Heart left ventricle (tissue), 16 donors: ENCODE measurements at regions not wholly inside any gene's neighbourhood (a gene's known extent, or its start where the extent isn't known, plus 50 kb on each side); places are given as distances from the start of the nearest gene placed in this dataset.

Experiments used
- ATAC-seq, 4 donors: fragments of 200-7000 bp; cut with Tn5 transposase; one replicate each; pipeline ENCODE4 v1.9.1; 2020 to 2022; ENCODE audit warnings: moderate library complexity in 4 of 4, mild to moderate bottlenecking in 3 of 4, moderate number of reproducible peaks in 1 of 4
- DNase-seq, 5 donors: peaks; one replicate each; pipeline ENCODE4 v3.0.0-alpha.2; 2020
- H3K27ac ChIP-seq, 12 donors: fragments of 200-600 bp; sonication (generic) in 4 of 12; one replicate each; pipeline versions ENCODE4 v1.5.0 to v1.8.0; 2016 to 2022; ENCODE audit warnings: mild to moderate bottlenecking in 2 of 12
- H3K27me3 ChIP-seq, 9 donors: fragments of 200-600 bp; sonication (generic) in 2 of 9; one replicate each; pipeline versions ENCODE4 v1.5.1 to v1.8.0; 2016 to 2022; ENCODE audit warnings: mild to moderate bottlenecking in 3 of 9
- H3K36me3 ChIP-seq, 9 donors: fragments of 200-600 bp; sonication (generic) in 2 of 9; one replicate each; pipeline versions ENCODE4 v1.5.0 to v1.8.0; 2018 to 2022; ENCODE audit warnings: mild to moderate bottlenecking in 2 of 9
- H3K4me1 ChIP-seq, 12 donors: fragments of 200-600 bp; sonication (generic) in 4 of 12; one replicate each; pipeline versions ENCODE4 v1.5.0 to v1.8.0; 2016 to 2022; ENCODE audit warnings: mild to moderate bottlenecking in 3 of 12
- H3K4me3 ChIP-seq, 12 donors: fragments of 200-600 bp; sonication (generic) in 4 of 12; one replicate each; pipeline versions ENCODE4 v1.5.0 to v1.8.0; 2017 to 2022; ENCODE audit warnings: mild to moderate bottlenecking in 9 of 12, moderate library complexity in 4 of 12
- H3K9me3 ChIP-seq, 12 donors: fragments of 200-600 bp; sonication (generic) in 4 of 12; one replicate each; pipeline versions ENCODE4 v1.5.0 to v1.8.0; 2016 to 2022; ENCODE audit warnings: mild to moderate bottlenecking in 1 of 12
- CTCF ChIP-seq, 12 donors: fragments of 200-600 bp; sonication (generic) in 4 of 12; IDR thresholded peaks; one replicate each; pipeline versions ENCODE4 v1.5.0 to v1.8.0; 2018 to 2022; ENCODE audit warnings: antibody characterized with exemption in 12 of 12, mild to moderate bottlenecking in 5 of 12
- POLR2A ChIP-seq, 2 donors: fragments of 450-650 bp; IDR thresholded peaks; one replicate each; pipeline ENCODE4 v1.6.1; 2017; ENCODE audit warnings: antibody characterized with exemption in 2 of 2, mild to moderate bottlenecking in 2 of 2, moderate library complexity in 2 of 2
- WGBS, 4 donors: extraction: QIAGEN DNeasy Blood & Tissue Kit in 2 of 4; methylation state at CpG; one replicate each; pipeline versions ENCODE4 v1.1.5 to v1.1.7; 2013 to 2018; 5-methylcytosine and 5-hydroxymethylcytosine counted together
- intact Hi-C, 10 donors: fragments of 100-400 bp; cut with DNase I; formaldehyde crosslinking; loops; one replicate each; pipeline versions ENCODE4 v1.11.1 to v1.14.2; 2022
- donor health status: ischemic (EF 13 %, LVEDD 7.1; RV severe dilation, severe dysfunction).
- donor health status: healthy with polysubstance abuse.
- donor health status: DM: no; HTN: yes; CAD: no.
- donor health status: DM: no; HTN: no; CAD: no.
- donor health status: ischemic (EF 25% LVEDD 6.9; RV normal size, moderate dysfunction).
- donor health status: ischemic (EF 25% LVEDD 5.7; RV mildly dilated, moderate dysfunction).
- donor health status: healthy.
- donor health status: DM: yes; HTN: yes; CAD: no.
- donor health status: ischemic (EF 35%, LVEDD 5.7; RV mildly dilated, moderate dysfunction).
- donor health status: nonischemic (EF 11% LVEDD 7.7; RV severe dilation, severe dysfunction).
- donor health status: DM: yes; HTN: yes; CAD: no.
- donor health status: PGD.
- donor health status: ischemic (EF 29% LVEDD 5.4; RV normal size, mild dysfunction).
- donor health status: nonischemic (EF 23%, LVEDD 6.1; RV moderate dilation, normal function).

GRCh38 chr6:102885165-102885564, 1491.7 kb downstream of the GRIK2 start:
- intact Hi-C loops = no loop called here
- no peaks in the 10 kb centered on the region for H3K4me1 ChIP-seq
- no peak overlapping the region for H3K4me3 ChIP-seq
- no peak for DNase-seq
- no peak for ATAC-seq
- no peaks in the 10 kb centered on the region for H3K9me3 ChIP-seq
- H3K36me3 ChIP-seq = no peaks in the 10 kb centered on the region
- no peaks in the 10 kb centered on the region for H3K27me3 ChIP-seq
- no peak overlapping the region for H3K27ac ChIP-seq
- TF ChIP-seq POLR2A (IDR thresholded peaks at IDR 0.05) = no peak
- no peak for TF ChIP-seq CTCF (IDR thresholded peaks at IDR 0.05)
- WGBS, 4 donors = 57 to 69% (median 65%) methylated on average over 2 of the region's 2 CpGs

- ATAC-seq (no peak), DNase-seq (no peak)
- Histone ChIP-seq H3K4me1 (no peaks in the 10 kb centered on the region), H3K27me3 (peaks cover 0 to 3% (median 0%) of the 10 kb centered on the region in 9 donors), H3K27ac (no peak overlapping the region), H3K36me3 (no peaks in the 10 kb centered on the region), H3K4me3 (no peak overlapping the region), H3K9me3 (no peaks in the 10 kb centered on the region)
- 53 to 58% (median 54%) methylated on average over 2 of the region's 2 CpGs for WGBS, 4 donors
- intact Hi-C loops = loop anchor here in 3 of 10 donors (5.0 to 10.0 kb wide), 2 partner anchors 419 to 421 kb away; no protein-coding TSS in a partner anchor
- no peak for TF ChIP-seq CTCF (IDR thresholded peaks at IDR 0.05)
- TF ChIP-seq POLR2A (IDR thresholded peaks at IDR 0.05) = no peak
These were observed 1459.9 kb downstream of the GRIK2 start for GRCh38 chr6:102853249-102853955.

- TF ChIP-seq POLR2A (IDR thresholded peaks at IDR 0.05) (no peak), CTCF (IDR thresholded peaks at IDR 0.05) (no peak)
- Histone ChIP-seq H3K9me3 (no peaks in the 10 kb centered on the region), H3K36me3 (no peaks in the 10 kb centered on the region), H3K27me3 (peaks cover 0 to 9% (median 0%) of the 10 kb centered on the region in 9 donors), H3K4me3 (no peak overlapping the region), H3K27ac (no peak overlapping the region), H3K4me1 (no peaks in the 10 kb centered on the region)
- ATAC-seq = no peak
- intact Hi-C loops = no loop called here
- DNase-seq = no peak
- 70 to 77% (median 73%) methylated on average over 1 of the region's 1 CpG for WGBS, 4 donors
These were observed 1455.3 kb downstream of the GRIK2 start for GRCh38 chr6:102848796-102849195.

- no peaks in the 10 kb centered on the region for H3K9me3 ChIP-seq
- no peak for TF ChIP-seq CTCF (IDR thresholded peaks at IDR 0.05)
- TF ChIP-seq POLR2A (IDR thresholded peaks at IDR 0.05) = no peak
- peaks cover 0 to 9% (median 0%) of the 10 kb centered on the region in 9 donors for H3K27me3 ChIP-seq
- no peak overlapping the region for H3K27ac ChIP-seq
- DNase-seq = no peak
- no peaks in the 10 kb centered on the region for H3K36me3 ChIP-seq
- ATAC-seq = no peak
- intact Hi-C loops = no loop called here
- 69 to 78% (median 74%) methylated on average over 3 of the region's 3 CpGs for WGBS, 4 donors
- no peaks in the 10 kb centered on the region for H3K4me1 ChIP-seq
- H3K4me3 ChIP-seq = no peak overlapping the region
These were observed 1454.7 kb downstream of the GRIK2 start for GRCh38 chr6:102848210-102848609.
